Panc1 (cell line): ENCODE measurements at regions not wholly inside any gene's neighbourhood (a gene's known extent, or its start where the extent isn't known, plus 50 kb on each side); places are given as distances from the start of the nearest gene placed in this dataset.

Source experiments
- ATAC-seq: fragments of 200-7000 bp; cut with Tn5 transposase; 2 replicates; pipeline ENCODE4 v1.9.1; 2020; ENCODE audit warnings: mild to moderate bottlenecking, moderate library complexity
- BruUV-seq: library from RNA; stranded (reverse); fragments of 400-500 nt; replicated peaks from 2 replicates; lab custom pipeline; 2021; lab: Mats Ljungman, UMichigan
- CTCF ChIA-PET: fragments of 300-600 bp; sonication (Branson Sonifier 250); formaldehyde crosslinking; loops from one replicate; lab custom pipeline; 2022; ENCODE audit warnings: antibody characterized with exemption; lab: Charles Lee
- POLR2A ChIA-PET: fragments of 300-600 bp; sonication (Branson Sonifier 250); formaldehyde crosslinking; loops from one replicate; lab custom pipeline; 2022; ENCODE audit warnings: antibody characterized with exemption; lab: Charles Lee
- DNase-seq: peaks from one replicate; pipeline ENCODE4 v3.0.0-alpha.2; 2010; ENCODE audit warnings: low read depth, low spot score
- H3K27ac ChIP-seq: 2 replicates; pipeline ENCODE4 v1.5.1; 2011; ENCODE audit warnings: mild to moderate bottlenecking, low read length, inconsistent platforms
- H3K27me3 ChIP-seq: fragments of 200-500 bp; sonication (Bioruptor generic); 2 replicates; pipeline ENCODE4 v1.6.0; 2014; ENCODE audit warnings: low read length, inconsistent platforms; ENCODE audit not compliant: control insufficient read depth, insufficient read depth
- H3K36me3 ChIP-seq: fragments of 200-500 bp; sonication (Bioruptor generic); 2 replicates; pipeline ENCODE4 v1.5.1; 2014; ENCODE audit warnings: inconsistent platforms, mild to moderate bottlenecking, low read length, moderate library complexity; ENCODE audit not compliant: control insufficient read depth, insufficient read depth
- H3K4me1 ChIP-seq: 2 replicates; pipeline ENCODE4 v1.5.1; 2011; ENCODE audit warnings: inconsistent platforms, mild to moderate bottlenecking, low read length, moderate library complexity; ENCODE audit not compliant: control insufficient read depth, insufficient read depth
- H3K4me3 ChIP-seq, 2 experiments: 2 replicates each; pipeline ENCODE4 v1.5.1; 2011 to 2012; ENCODE audit warnings: low read depth in 2 of 2, low read length in 2 of 2, mild to moderate bottlenecking in 2 of 2, inconsistent platforms in 1 of 2, moderate library complexity in 1 of 2
- H3K9me3 ChIP-seq: fragments of 200-500 bp; sonication (Bioruptor generic); 2 replicates; pipeline ENCODE4 v1.5.1; 2014; ENCODE audit warnings: low read depth, mild to moderate bottlenecking, inconsistent platforms, low read length, moderate library complexity; ENCODE audit not compliant: control insufficient read depth, insufficient read depth
- POLR2AphosphoS5 ChIP-seq: IDR thresholded peaks from 2 replicates; pipeline ENCODE4 v1.6.1; 2012; ENCODE audit warnings: mild to moderate bottlenecking, low read depth, low read length, moderate library complexity
- SIN3A ChIP-seq: IDR thresholded peaks from 2 replicates; pipeline ENCODE4 v1.6.1; 2012; ENCODE audit warnings: low read depth, mild to moderate bottlenecking, low read length, moderate library complexity, borderline replicate concordance; ENCODE audit not compliant: insufficient read depth
- TCF7L2 ChIP-seq: IDR thresholded peaks from 2 replicates; pipeline ENCODE4 v1.6.1; 2011; ENCODE audit warnings: mild to moderate bottlenecking, low read depth, low read length, inconsistent platforms
- in situ Hi-C: cut with HindIII; loops from 2 replicates; pipeline ENCODE4 v1.10.0; 2016; ENCODE audit warnings: low sequenced_read_pairs, low pct_unique_long_range_greater_than_20kb
- intact Hi-C: fragments of 100-400 bp; cut with micrococcal nuclease; formaldehyde crosslinking; loops from one replicate; pipeline ENCODE4 v1.10.0; 2022; ENCODE audit not compliant: unreplicated experiment
- TF ChIP-seq, protein P1 (sequence below): fragments of 450-650 bp; IDR thresholded peaks from 2 replicates; pipeline ENCODE4 v1.5.1; 2017; ENCODE audit warnings: mild to moderate bottlenecking
- TF ChIP-seq, protein P2 (sequence below), 2 experiments: IDR thresholded peaks; 2 replicates each; pipeline ENCODE4 v1.6.1; 2011 to 2012; ENCODE audit warnings: low read depth in 2 of 2, control low read depth in 1 of 2, low read length in 1 of 2, mild to moderate bottlenecking in 1 of 2, moderate library complexity in 1 of 2; ENCODE audit not compliant: insufficient read depth in 1 of 2

DNA sequence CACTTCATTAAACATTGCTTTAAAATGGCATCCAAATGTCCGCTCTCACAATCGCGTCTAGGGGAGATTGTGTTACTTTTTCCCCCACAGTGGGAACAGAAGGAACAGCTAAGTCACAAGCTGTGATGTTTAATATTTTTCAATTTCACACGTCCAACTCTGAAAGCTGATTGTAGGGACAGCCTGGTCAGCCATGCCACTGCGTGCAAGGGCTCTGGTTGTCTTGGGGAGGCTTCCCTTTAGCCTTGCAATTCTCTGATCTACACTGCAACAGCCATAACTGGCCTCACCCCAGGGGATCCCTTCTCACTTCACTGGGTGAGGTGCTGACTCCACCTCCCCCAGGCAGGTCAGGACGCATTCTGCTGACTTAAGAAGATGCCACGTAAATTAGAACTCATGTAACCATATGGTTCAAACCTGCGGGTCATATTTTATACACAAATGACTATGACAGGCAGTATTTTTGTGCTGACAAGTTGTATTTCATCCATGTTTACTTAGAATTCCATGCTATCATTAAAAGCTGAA is 425.2 kb upstream of the NFE2L3 start:
- BruUV-seq, result no TSS peak
- intact Hi-C loops (no loop called here), in situ Hi-C loops (no loop called here)
- ChIA-PET POLR2A (no interaction called here), CTCF (no interaction called here)
- no peak for ATAC-seq
- H3K27me3 ChIP-seq, result peaks cover 16% of the 10 kb centered on the region
- H3K4me3 ChIP-seq, result no peak overlapping the region
- no peaks in the 10 kb centered on the region for H3K9me3 ChIP-seq
- no peak for DNase-seq
- no peak overlapping the region for H3K27ac ChIP-seq
- no peaks in the 10 kb centered on the region for H3K36me3 ChIP-seq
- no peaks in the 10 kb centered on the region for H3K4me1 ChIP-seq
- TF ChIP-seq, protein P1, sequence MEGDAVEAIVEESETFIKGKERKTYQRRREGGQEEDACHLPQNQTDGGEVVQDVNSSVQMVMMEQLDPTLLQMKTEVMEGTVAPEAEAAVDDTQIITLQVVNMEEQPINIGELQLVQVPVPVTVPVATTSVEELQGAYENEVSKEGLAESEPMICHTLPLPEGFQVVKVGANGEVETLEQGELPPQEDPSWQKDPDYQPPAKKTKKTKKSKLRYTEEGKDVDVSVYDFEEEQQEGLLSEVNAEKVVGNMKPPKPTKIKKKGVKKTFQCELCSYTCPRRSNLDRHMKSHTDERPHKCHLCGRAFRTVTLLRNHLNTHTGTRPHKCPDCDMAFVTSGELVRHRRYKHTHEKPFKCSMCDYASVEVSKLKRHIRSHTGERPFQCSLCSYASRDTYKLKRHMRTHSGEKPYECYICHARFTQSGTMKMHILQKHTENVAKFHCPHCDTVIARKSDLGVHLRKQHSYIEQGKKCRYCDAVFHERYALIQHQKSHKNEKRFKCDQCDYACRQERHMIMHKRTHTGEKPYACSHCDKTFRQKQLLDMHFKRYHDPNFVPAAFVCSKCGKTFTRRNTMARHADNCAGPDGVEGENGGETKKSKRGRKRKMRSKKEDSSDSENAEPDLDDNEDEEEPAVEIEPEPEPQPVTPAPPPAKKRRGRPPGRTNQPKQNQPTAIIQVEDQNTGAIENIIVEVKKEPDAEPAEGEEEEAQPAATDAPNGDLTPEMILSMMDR, result no peak
- TF ChIP-seq POLR2AphosphoS5 (no peak), TCF7L2 (no peak)

GRCh38 chr7:25727446-25727845 is 424.6 kb upstream of the NFE2L3 start:
- TF ChIP-seq POLR2AphosphoS5, result no peak
- TF ChIP-seq SIN3A, result no peak
- TF ChIP-seq, protein P1, result no peak
- TF ChIP-seq, protein P2, sequence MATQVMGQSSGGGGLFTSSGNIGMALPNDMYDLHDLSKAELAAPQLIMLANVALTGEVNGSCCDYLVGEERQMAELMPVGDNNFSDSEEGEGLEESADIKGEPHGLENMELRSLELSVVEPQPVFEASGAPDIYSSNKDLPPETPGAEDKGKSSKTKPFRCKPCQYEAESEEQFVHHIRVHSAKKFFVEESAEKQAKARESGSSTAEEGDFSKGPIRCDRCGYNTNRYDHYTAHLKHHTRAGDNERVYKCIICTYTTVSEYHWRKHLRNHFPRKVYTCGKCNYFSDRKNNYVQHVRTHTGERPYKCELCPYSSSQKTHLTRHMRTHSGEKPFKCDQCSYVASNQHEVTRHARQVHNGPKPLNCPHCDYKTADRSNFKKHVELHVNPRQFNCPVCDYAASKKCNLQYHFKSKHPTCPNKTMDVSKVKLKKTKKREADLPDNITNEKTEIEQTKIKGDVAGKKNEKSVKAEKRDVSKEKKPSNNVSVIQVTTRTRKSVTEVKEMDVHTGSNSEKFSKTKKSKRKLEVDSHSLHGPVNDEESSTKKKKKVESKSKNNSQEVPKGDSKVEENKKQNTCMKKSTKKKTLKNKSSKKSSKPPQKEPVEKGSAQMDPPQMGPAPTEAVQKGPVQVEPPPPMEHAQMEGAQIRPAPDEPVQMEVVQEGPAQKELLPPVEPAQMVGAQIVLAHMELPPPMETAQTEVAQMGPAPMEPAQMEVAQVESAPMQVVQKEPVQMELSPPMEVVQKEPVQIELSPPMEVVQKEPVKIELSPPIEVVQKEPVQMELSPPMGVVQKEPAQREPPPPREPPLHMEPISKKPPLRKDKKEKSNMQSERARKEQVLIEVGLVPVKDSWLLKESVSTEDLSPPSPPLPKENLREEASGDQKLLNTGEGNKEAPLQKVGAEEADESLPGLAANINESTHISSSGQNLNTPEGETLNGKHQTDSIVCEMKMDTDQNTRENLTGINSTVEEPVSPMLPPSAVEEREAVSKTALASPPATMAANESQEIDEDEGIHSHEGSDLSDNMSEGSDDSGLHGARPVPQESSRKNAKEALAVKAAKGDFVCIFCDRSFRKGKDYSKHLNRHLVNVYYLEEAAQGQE (IDR thresholded peaks at IDR 0.05; ENCODE audit: insufficient read depth in 1 of 2, low read depth in 2 of 2, low read length in 1 of 2), result no peak
- TF ChIP-seq TCF7L2, result no peak
- BruUV-seq, result no TSS peak
- ChIA-PET POLR2A (no interaction called here), CTCF (no interaction called here)
- ATAC-seq (no peak), DNase-seq (no peak)
- intact Hi-C loops (no loop called here), in situ Hi-C loops (no loop called here)
- Histone ChIP-seq H3K4me1 (no peaks in the 10 kb centered on the region), H3K4me3 (no peak overlapping the region), H3K27me3 (peaks cover 19% of the 10 kb centered on the region), H3K9me3 (no peaks in the 10 kb centered on the region), H3K27ac (no peak overlapping the region), H3K36me3 (no peaks in the 10 kb centered on the region)
